NCI-H526 (cell line): ENCODE measurements at regions not wholly inside any gene's neighbourhood (a gene's known extent, or its start where the extent isn't known, plus 50 kb on each side); places are given as distances from the start of the nearest gene placed in this dataset.
A peak's percentile ranks its signal among the peaks of the same experiment; 100 is the strongest.
"Not testable (repeated sequence)": the region's sequence is repeated elsewhere in the genome, so short reads cannot be mapped to it uniquely, and the experiment has no call there.

Experiments used
- DNase-seq, 2 experiments: peaks; one replicate each; lab custom pipeline; 2025; lab: John Stamatoyannopoulos, UW

DNA sequence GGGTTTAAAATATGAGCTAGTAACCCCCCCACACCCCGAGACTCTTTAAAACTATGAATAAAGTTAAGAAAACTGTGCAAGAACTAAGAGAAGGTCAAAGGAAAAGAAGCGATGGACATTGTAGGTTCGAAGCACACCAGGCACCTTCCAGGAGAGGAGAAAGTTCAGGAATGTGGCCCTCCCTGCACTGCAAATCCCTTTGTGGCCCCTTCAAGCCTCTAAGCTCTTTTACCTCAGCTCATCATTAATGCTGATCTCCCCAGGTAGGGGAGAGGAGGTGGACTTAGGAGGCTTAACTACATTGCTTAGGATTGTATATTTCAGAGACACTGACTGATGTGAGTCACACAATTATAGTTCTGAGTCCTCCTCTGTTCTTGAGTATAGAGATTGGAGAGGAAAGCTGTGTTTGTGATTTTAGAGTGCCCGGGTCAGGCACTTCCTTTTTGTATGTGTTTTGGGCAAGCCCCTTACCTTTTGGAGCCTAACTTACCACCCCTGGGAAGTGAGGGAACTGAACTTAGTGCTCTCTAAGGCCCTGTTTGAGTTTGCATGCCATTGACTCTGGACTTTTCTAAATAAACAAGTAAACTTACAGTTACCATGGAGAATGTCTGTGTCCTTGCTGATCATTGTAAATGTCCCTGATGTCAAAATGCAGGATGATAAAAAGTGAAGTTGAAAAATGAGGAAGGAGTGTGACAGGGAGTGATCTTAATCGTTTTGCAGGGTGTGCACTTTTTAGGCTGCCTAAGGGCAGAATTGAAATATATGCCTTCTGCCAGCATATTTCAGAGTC is 140.8 kb upstream of the ZEB2 start:
- no peak for DNase-seq

DNA sequence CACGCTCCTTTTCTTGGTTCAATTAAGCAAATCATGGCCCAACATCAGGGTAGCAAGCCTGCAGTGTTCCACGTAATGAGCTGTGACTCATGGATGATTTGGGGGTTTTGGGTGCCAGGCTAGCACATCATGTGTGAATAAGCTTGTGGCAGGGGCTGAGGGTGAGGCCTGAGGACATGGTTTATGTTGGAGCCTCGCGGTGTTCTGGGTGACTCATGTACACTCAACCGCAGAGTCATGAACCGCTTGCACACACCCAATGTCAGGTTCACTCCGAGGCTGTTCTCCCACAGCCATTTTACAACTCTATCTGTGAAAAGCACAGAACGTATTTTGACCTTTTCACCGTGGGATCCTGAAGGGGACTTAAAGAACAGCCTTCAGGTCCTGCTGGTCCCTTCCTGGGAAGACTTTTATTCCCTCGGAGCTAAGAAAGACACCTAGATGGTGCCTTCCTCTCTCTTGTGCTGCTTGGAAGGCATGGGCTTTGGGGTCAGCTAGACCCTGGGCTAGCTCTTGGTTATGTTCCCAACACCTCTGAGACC is 139.9 kb upstream of the ZEB2 start:
- no peak for DNase-seq

DNA sequence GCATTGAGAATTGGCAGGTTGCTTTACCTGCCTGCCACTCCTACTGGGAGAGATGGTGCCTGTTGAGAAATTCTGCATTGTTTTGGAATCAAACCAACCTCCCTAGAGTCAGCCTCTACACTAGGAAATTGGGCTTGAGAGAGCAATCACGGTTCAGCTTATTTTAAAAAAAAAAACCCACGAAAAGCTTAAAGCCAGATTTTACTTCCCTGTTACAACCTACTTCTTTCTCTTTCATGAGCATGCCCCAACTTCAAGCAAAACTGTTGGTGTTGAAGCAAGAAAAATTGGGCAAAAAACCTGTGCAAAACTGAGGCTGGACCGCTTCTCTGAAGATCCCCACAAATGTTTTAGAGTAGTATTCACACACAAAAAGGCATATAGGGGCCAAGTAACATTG is 134.6 kb upstream of the ZEB2 start:
- DNase-seq: no peak

- no peak for DNase-seq
Measured at GRCh38 chr2:144650907-144651306, 131.0 kb upstream of the ZEB2 start.

- peak in 1 of 2 experiments; percentile 1 for DNase-seq
Measured at GRCh38 chr2:144648837-144649465, 129.0 kb upstream of the ZEB2 start.

DNA sequence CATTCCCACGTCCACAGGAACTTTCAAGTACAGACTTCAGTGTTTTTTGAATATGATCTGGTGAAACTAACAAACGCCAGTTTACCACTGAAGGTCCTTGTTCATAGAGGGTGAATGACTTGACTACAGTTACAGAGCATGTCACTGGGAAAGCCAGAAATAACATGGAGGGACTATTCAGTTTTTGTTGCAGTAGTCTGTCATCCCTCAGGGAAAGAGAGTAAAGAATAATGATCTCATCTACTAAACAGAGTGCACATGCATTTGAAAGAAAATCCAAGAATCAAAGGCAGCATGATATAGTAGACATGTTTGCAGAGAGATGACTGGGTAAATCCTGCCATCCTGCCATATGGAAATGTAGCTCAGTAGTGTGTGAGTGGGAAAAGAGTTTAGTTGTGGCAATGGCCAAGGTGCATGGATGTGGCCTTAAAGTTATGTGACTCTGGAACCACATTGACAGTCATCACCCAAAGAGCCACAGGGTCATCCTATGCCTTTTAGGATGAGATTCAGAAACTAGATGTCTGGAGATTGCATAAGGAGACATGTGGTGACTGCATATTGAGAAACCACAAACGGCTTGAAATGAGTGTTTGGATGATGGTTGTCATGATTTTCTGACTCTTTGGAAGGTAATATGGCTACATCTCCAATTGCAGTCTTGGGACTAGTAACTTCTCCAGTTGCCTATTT is 125.3 kb upstream of the ZEB2 start:
- no peak for DNase-seq

DNA sequence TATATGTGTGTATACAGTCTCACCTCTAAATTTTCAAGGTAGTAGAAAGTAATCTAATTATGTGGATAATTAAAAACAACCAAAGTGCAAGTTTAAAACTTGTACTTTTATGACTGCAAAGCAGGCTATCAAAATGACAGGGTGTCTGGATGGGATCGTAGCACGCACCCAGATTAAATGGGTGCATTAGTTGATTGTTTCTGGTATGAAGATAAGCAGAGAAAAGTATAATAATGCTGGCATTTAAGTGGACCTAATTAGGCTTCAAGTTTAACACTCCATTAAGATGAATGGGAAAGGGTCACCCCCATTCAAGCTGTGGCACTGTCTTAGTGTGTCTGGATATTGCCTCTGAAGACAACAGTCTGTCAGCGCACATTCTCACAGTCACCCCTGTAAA is 124.6 kb upstream of the ZEB2 start:
- DNase-seq: no peak

- no peak for DNase-seq
Measured at GRCh38 chr2:144643537-144644336, 123.8 kb upstream of the ZEB2 start.

DNA sequence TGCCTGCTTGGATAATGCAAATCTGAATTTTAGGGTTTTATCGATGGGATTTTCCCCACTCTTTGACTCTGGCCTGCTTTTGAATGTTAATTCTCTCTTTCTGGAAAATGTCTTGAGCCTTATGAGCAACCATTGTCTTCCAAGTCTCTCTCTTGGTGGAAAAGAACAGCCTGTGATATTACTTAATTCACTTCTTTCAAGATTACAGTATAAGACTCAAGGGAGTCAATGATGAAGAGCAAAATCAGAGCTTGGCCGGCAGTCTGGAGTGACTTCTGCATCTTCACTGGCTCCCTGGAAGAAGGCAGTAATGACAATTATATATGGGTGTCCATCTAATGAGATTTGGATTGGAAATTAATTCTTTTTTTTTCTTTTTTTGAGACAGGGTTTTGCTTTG is 122.9 kb upstream of the ZEB2 start:
- no peak for DNase-seq

DNA sequence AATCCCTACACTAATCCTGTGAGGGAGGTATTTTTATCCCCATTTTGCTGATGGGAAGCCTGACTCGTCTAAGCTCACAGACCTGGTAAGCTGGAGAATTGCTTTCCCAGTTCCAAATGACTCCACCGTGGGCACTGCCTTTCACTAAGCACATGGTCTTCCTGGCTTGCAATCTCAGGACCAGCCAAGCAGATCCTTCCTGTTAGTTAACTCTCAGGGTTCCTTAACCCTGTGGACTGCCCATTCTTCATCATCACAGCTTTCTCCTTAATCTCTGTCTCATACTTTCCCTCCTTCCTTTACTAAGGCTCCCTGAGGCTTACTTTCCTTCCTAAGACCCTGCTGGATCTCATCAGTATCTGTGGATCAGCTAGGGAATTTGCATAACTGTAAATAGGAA is 122.2 kb upstream of the ZEB2 start:
- peak; percentile 44 to 63 for DNase-seq

DNA sequence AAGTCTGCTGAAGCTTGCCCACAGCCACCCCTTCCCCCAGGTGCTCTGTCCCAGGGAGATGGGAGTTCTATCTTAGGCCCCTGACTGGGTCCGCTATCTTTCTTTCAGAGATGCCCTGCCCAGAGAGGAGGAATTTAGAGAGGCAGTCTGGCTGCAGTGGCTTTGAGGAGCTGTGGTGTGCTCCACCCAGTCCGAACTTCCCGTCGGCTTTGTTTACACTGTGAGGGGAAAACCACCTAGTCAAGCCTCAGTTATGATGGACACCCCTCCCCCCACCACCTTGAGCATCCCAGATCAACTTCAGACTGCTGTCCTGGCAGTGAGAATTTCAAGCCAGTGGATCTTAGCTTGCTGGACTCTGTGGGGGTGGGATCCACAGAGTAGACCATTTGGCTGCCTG is 118.3 kb upstream of the ZEB2 start:
- not testable (repeated sequence) for DNase-seq

DNA sequence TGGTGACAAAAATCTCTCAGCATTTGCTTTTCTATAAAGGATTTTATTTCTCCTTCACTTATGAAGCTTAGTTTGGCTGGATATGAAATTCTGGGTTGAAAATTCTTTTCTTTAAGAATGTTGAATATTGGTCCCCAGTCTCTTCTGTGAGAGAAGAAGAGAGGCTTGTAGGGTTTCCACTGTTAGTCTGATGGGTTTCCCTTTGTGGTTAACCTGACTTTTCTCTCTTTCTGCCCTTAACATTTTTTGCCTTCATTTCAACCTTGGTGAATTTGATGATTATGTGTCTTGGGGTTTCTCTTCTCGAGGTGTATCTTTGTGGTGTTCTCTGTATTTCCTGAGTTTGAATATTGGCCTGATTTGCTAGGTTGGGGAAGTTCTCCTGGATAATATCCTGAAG is 116.9 kb upstream of the ZEB2 start:
- DNase-seq: not testable (repeated sequence)

DNA sequence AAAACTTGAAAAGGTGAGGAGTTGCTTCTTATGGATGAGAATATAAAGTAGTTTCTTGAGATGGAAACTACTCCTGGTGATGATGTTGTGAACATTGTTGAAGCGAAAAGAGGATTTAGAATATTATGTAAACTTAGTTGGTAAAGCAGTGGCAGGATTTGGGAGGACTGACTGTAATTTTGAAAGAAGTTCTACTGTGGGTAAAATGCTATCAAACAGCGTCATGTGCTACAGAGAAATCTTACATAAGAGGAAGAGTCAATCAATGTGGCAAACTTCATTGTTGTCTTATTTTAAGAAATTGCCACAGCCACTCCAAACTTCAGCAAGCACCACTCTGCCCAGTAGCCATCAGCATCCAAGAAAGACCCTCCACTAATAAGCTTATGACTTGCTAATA is 112.9 kb upstream of the ZEB2 start:
- no peak for DNase-seq

- DNase-seq: no peak
Measured at GRCh38 chr2:144631636-144632035, 111.7 kb upstream of the ZEB2 start.

GRCh38 chr2:144630459-144631215 is 110.7 kb upstream of the ZEB2 start:
- DNase-seq: no peak

DNA sequence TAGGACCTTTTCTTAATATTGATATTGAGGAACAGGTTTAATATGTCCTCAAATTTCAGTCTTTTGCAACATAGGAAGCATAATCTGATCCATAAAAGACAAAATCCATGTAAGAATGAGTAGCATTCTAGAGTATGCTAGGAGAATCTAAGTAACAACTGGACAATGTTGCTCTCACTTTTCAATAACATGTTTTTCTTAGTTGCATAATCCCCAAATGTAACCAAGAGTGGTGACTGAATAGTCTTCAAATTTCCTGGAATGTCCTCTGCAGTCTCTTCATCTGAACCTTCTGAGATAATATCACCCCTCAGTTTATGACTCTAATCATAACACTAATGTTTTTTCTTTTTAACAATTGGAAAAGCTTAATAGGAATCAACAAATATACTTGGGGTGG is 110.0 kb upstream of the ZEB2 start:
- DNase-seq: no peak

DNA sequence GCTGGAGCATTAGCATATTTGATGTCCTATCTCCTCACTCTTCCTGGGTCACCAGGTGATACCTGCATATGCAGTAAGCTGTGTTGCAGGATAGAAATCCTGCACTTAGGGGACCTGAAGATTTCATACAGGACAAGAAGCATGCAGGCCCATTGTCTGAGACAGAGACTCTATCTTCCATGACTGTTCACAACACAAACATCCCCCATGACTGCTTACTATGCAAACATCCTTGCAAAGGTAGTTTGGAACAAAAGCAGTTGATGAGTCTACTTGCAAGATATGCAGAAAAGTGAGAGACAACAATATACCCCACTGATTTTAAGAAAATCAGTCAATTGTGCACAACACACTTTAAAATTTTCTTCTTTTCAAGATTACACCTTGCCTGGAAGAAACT is 108.6 kb upstream of the ZEB2 start:
- DNase-seq: no peak

- DNase-seq: no peak
Measured at GRCh38 chr2:144625626-144626025, 105.7 kb upstream of the ZEB2 start.

DNA sequence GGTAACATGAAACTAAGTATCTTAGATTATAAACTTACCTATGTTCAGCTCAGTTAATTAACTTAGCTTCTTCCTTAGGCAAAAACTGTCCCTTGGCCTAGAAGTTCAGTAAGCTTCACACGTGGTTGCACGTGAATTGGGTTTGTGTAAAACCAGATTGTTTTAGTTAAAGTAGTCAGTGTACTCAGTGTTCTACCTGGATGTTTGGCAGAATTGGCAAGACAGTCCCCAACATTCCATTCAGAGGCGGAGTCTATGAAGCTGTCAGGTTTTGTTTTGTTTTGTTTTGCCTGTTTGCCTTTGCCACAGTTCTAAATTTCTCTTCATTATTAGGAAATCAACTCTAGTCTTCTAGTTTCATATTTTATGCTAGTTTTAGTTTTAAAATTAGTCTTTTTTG is 105.3 kb upstream of the ZEB2 start:
- DNase-seq: no peak

DNA sequence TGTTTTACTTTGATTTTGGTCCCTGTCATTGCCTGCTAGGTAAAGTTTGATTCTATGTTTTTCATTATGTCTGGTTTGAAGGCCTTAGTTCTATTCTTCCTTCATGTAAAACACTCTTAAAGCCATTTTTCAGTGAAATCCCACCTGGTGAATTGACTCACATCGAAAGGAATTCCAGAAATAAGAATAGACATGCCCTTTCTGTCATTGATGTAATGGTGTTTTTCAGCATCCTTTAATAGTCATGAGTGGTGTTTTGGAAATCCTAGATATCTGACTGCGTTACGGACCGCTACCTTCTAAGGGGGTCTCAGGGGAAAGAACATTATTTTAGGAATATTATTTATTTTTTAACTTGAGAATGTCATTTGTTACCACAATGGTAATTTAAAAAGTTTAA is 104.5 kb upstream of the ZEB2 start:
- DNase-seq: no peak

- not testable (repeated sequence) for DNase-seq
Measured at GRCh38 chr2:144622373-144622772, 102.5 kb upstream of the ZEB2 start.
